IMR-90 (cell line): ENCODE measurements at regions not wholly inside any gene's neighbourhood (a gene's known extent, or its start where the extent isn't known, plus 50 kb on each side); places are given as distances from the start of the nearest gene placed in this dataset.

Experiments used
- ATAC-seq: fragments of 200-7000 bp; cut with Tn5 transposase; 2 replicates; pipeline ENCODE4 v1.9.1; 2020; ENCODE audit warnings: low read depth, mild to moderate bottlenecking, moderate library complexity
- BruUV-seq: library from RNA; stranded (reverse); fragments of 400-500 nt; replicated peaks from 2 replicates; lab custom pipeline; 2021; lab: Mats Ljungman, UMichigan
- CTCF ChIA-PET: fragments of 300-600 bp; formaldehyde crosslinking; extraction: SDS; loops from one replicate; lab custom pipeline; 2021; ENCODE audit warnings: antibody characterized with exemption; lab: Yijun Ruan, JAX
- POLR2A ChIA-PET: fragments of 300-600 bp; sonication (Branson Sonifier 250); formaldehyde crosslinking; loops from one replicate; lab custom pipeline; 2022; ENCODE audit warnings: antibody characterized with exemption; ENCODE audit not compliant: unreplicated experiment; lab: Charles Lee
- DNase-seq: peaks from one replicate; pipeline ENCODE4 v3.0.0; 2013
- H2AFZ ChIP-seq: replicated peaks from 2 replicates; pipeline ENCODE3; 2013; ENCODE audit warnings: low read length, mild to moderate bottlenecking; ENCODE audit not compliant: poor library complexity
- H2AK5ac ChIP-seq: 2 replicates; pipeline ENCODE4 v1.6.1; 2013; ENCODE audit warnings: low read depth, low read length, inconsistent platforms
- H2AK9ac ChIP-seq: replicated peaks from 2 replicates; pipeline ENCODE3; 2013; ENCODE audit warnings: mild to moderate bottlenecking, low read depth, low read length, moderate library complexity; ENCODE audit not compliant: poor library complexity
- H2BK120ac ChIP-seq: 2 replicates; pipeline ENCODE4 v1.6.1; 2013; ENCODE audit warnings: low read depth, low read length, inconsistent platforms
- H2BK15ac ChIP-seq: 3 replicates; pipeline ENCODE4 v1.6.1; 2013; ENCODE audit warnings: low read depth, low read length, inconsistent platforms
- H2BK20ac ChIP-seq: 2 replicates; pipeline ENCODE4 v1.6.1; 2013; ENCODE audit warnings: low read depth, mild to moderate bottlenecking, inconsistent platforms, low read length, moderate library complexity
- H2BK5ac ChIP-seq: 2 replicates; pipeline ENCODE4 v1.6.1; 2013; ENCODE audit warnings: mild to moderate bottlenecking, low read depth, low read length, inconsistent platforms; ENCODE audit not compliant: poor library complexity, severe bottlenecking
- H3K14ac ChIP-seq: replicated peaks from 2 replicates; pipeline ENCODE4 v1.6.1; 2013; ENCODE audit warnings: low read depth, low read length, inconsistent platforms
- H3K18ac ChIP-seq: 2 replicates; pipeline ENCODE4 v1.6.1; 2013; ENCODE audit warnings: low read depth, low read length, control low read depth
- H3K23ac ChIP-seq: 2 replicates; pipeline ENCODE4 v1.6.1; 2013; ENCODE audit warnings: low read depth, low read length, inconsistent platforms
- H3K27ac ChIP-seq: 2 replicates; pipeline ENCODE4 v1.5.1; 2013; ENCODE audit warnings: mild to moderate bottlenecking, control low read depth, low read length; ENCODE audit not compliant: insufficient read depth
- H3K27me3 ChIP-seq: 2 replicates; pipeline ENCODE4 v1.6.1; 2013; ENCODE audit warnings: low read length; ENCODE audit not compliant: control insufficient read depth, insufficient read depth
- H3K36me3 ChIP-seq: 2 replicates; pipeline ENCODE4 v1.6.1; 2013; ENCODE audit warnings: low read length, mixed read lengths; ENCODE audit not compliant: control insufficient read depth, insufficient read depth
- H3K4ac ChIP-seq: 2 replicates; pipeline ENCODE4 v1.6.1; 2013; ENCODE audit warnings: low read depth, low read length, inconsistent platforms
- H3K4me1 ChIP-seq: 2 replicates; pipeline ENCODE4 v1.6.1; 2013; ENCODE audit warnings: low read length, mixed read lengths; ENCODE audit not compliant: control insufficient read depth, insufficient read depth
- H3K4me2 ChIP-seq: 2 replicates; pipeline ENCODE4 v1.6.1; 2013; ENCODE audit warnings: low read depth, mild to moderate bottlenecking, control low read depth, low read length, moderate library complexity
- H3K4me3 ChIP-seq: 2 replicates; pipeline ENCODE4 v1.5.1; 2013; ENCODE audit warnings: low read depth, mild to moderate bottlenecking, control low read depth, low read length, moderate library complexity; ENCODE audit not compliant: insufficient read depth
- H3K56ac ChIP-seq: 2 replicates; pipeline ENCODE4 v1.6.1; 2013; ENCODE audit warnings: low read length, inconsistent platforms; ENCODE audit not compliant: insufficient read depth; ENCODE audit errors: extremely low read depth
- H3K79me1 ChIP-seq, 2 experiments: 2 replicates each; pipeline ENCODE4 v1.6.1; 2013; ENCODE audit warnings: low read length in 2 of 2, inconsistent platforms in 1 of 2, low read depth in 1 of 2
- H3K9ac ChIP-seq: 2 replicates; pipeline ENCODE4 v1.6.1; 2013; ENCODE audit warnings: low read depth, low read length, control low read depth
- H3K9me1 ChIP-seq: 2 replicates; pipeline ENCODE4 v1.6.1; 2013; ENCODE audit warnings: low read length, inconsistent platforms; ENCODE audit not compliant: insufficient read depth
- H3K9me3 ChIP-seq: 2 replicates; pipeline ENCODE4 v1.6.1; 2013; ENCODE audit warnings: low read length; ENCODE audit not compliant: control insufficient read depth, insufficient read depth
- H4K20me1 ChIP-seq: 2 replicates; pipeline ENCODE4 v1.6.1; 2013; ENCODE audit warnings: low read length, inconsistent platforms; ENCODE audit not compliant: insufficient read depth
- H4K5ac ChIP-seq: 2 replicates; pipeline ENCODE4 v1.6.1; 2013; ENCODE audit warnings: mild to moderate bottlenecking, low read depth, low read length, control low read depth
- H4K8ac ChIP-seq, 2 experiments: 2 replicates each; pipeline ENCODE4 v1.6.1; 2013; ENCODE audit warnings: low read depth in 2 of 2, low read length in 2 of 2, control low read depth in 1 of 2, inconsistent platforms in 1 of 2
- H4K91ac ChIP-seq: 2 replicates; pipeline ENCODE4 v1.6.1; 2013; ENCODE audit warnings: low read depth, low read length, inconsistent platforms; ENCODE audit not compliant: insufficient read depth
- BHLHE40 ChIP-seq: fragments of 150-350 bp; IDR thresholded peaks from 2 replicates; pipeline ENCODE4 v1.6.1; 2016; ENCODE audit warnings: mild to moderate bottlenecking, low read depth, low read length
- CEBPB ChIP-seq: IDR thresholded peaks from 2 replicates; pipeline ENCODE4 v1.6.1; 2012; ENCODE audit warnings: low read depth, low read length, improper control_type of control experiment
- CHD1 ChIP-seq: IDR thresholded peaks from 2 replicates; pipeline ENCODE4 v1.6.1; 2012; ENCODE audit warnings: low read depth, low read length, improper control_type of control experiment
- FOS ChIP-seq: fragments of 150-350 bp; IDR thresholded peaks from 2 replicates; pipeline ENCODE4 v1.6.1; 2016; ENCODE audit warnings: low read depth, low read length
- MAFK ChIP-seq: IDR thresholded peaks from 2 replicates; pipeline ENCODE4 v1.6.1; 2012; ENCODE audit warnings: low read depth, low read length, improper control_type of control experiment
- MAZ ChIP-seq: IDR thresholded peaks from 2 replicates; pipeline ENCODE4 v1.6.1; 2012; ENCODE audit warnings: low read depth, mild to moderate bottlenecking, low read length, improper control_type of control experiment, moderate library complexity, borderline replicate concordance
- MXI1 ChIP-seq: IDR thresholded peaks from 2 replicates; pipeline ENCODE4 v1.6.1; 2012; ENCODE audit warnings: low read depth, mild to moderate bottlenecking, low read length, moderate library complexity, borderline replicate concordance
- NFE2L2 ChIP-seq: fragments of 150-350 bp; IDR thresholded peaks from 2 replicates; pipeline ENCODE4 v1.6.1; 2016; ENCODE audit warnings: low read depth, mild to moderate bottlenecking, low read length
- POLR2A ChIP-seq: IDR thresholded peaks from 2 replicates; pipeline ENCODE4 v1.6.1; 2012; ENCODE audit warnings: mild to moderate bottlenecking, low read depth, low read length
- RAD21 ChIP-seq: IDR thresholded peaks from 2 replicates; pipeline ENCODE4 v1.6.1; 2012; ENCODE audit warnings: low read length, improper control_type of control experiment
- RCOR1 ChIP-seq: IDR thresholded peaks from 2 replicates; pipeline ENCODE4 v1.6.1; 2012; ENCODE audit warnings: mild to moderate bottlenecking, low read length, improper control_type of control experiment; ENCODE audit not compliant: insufficient replicate concordance
- RFX5 ChIP-seq: IDR thresholded peaks from 2 replicates; pipeline ENCODE4 v1.8.0; 2012; ENCODE audit warnings: low read depth, mild to moderate bottlenecking, low read length, moderate library complexity
- SMC3 ChIP-seq: fragments of 150-350 bp; IDR thresholded peaks from 2 replicates; pipeline ENCODE4 v1.6.1; 2016; ENCODE audit warnings: low read depth, mild to moderate bottlenecking, antibody characterized with exemption, low read length, moderate library complexity
- WGBS, 2 experiments: methylation state at CpG; one replicate each; pipeline versions ENCODE4 v1.1.5 to v1.1.7; 2013; ENCODE audit warnings: missing lambda C conversion rate in 2 of 2; ENCODE audit not compliant: insufficient read length in 1 of 2; ENCODE audit errors: extremely low coverage in 2 of 2; 5-methylcytosine and 5-hydroxymethylcytosine counted together
- dilution Hi-C: fragments of 300-500 bp; cut with HindIII; formaldehyde crosslinking; loops from one replicate; pipeline ENCODE4 v1.14.3; 2018; ENCODE audit warnings: low sequenced_read_pairs; ENCODE audit not compliant: unreplicated experiment
- in situ Hi-C: fragments of 300-500 bp; cut with MboI; formaldehyde crosslinking; loops from 3 replicates; pipeline ENCODE4 v1.14.3; 2019; ENCODE audit warnings: low sequenced_read_pairs, inconsistent platforms, mixed read lengths
- intact Hi-C: fragments of 100-400 bp; cut with micrococcal nuclease; formaldehyde crosslinking; loops from 2 replicates; pipeline ENCODE4 v1.10.0; 2022
- TF ChIP-seq, protein P1 (sequence below): fragments of 150-350 bp; IDR thresholded peaks from 2 replicates; pipeline ENCODE4 v1.6.1; 2016; ENCODE audit warnings: low read depth, mild to moderate bottlenecking, low read length, moderate library complexity, borderline replicate concordance
- TF ChIP-seq, protein P2 (sequence below): fragments of 150-350 bp; IDR thresholded peaks from 2 replicates; pipeline ENCODE4 v1.6.1; 2017; ENCODE audit warnings: mild to moderate bottlenecking, antibody characterized with exemption, low read length, low read depth
- TF ChIP-seq, protein P3 (sequence below): conservative IDR thresholded peaks from 2 replicates; pipeline ENCODE4 v1.5.1; 2012; ENCODE audit warnings: mild to moderate bottlenecking, low read depth, low read length, improper control_type of control experiment

DNA sequence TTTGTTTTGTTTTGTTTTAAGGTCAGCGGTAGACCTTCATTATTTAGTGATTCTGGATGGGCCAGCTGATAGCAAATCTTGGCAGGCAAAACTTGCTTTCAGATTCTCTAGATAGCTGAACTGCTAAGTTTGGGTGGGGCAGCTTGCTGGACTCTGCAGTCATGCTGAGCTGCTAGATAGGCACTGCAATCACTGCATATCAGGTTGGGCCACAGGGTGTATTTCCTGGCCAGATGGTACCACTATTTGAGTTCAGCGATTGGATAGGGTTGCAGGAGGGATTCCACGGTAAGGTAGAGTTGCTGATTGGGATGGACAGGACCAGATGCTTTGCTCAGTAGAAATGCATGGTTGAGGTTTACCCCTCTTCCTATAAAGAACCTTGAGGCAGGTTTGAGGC, 579.3 kb upstream of the ADGRL4 start:
- no peak overlapping the region for H3K23ac ChIP-seq
- H3K79me1 ChIP-seq: no peaks in the 10 kb centered on the region
- ChIA-PET CTCF (no interaction called here), POLR2A (no interaction called here)
- no peaks in the 10 kb centered on the region for H3K9me3 ChIP-seq
- ATAC-seq (no peak), DNase-seq (no peak)
- H2BK5ac ChIP-seq: no peak overlapping the region
- TF ChIP-seq, protein P1, sequence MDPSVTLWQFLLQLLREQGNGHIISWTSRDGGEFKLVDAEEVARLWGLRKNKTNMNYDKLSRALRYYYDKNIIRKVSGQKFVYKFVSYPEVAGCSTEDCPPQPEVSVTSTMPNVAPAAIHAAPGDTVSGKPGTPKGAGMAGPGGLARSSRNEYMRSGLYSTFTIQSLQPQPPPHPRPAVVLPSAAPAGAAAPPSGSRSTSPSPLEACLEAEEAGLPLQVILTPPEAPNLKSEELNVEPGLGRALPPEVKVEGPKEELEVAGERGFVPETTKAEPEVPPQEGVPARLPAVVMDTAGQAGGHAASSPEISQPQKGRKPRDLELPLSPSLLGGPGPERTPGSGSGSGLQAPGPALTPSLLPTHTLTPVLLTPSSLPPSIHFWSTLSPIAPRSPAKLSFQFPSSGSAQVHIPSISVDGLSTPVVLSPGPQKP: no peak
- TF ChIP-seq BHLHE40 (no peak), RCOR1 (no peak), MXI1 (no peak), MAZ (no peak), CEBPB (no peak), SMC3 (no peak), NFE2L2 (no peak), RAD21 (no peak), MAFK (no peak), RFX5 (no peak), FOS (no peak), POLR2A (no peak), CHD1 (no peak)
- TF ChIP-seq, protein P2, sequence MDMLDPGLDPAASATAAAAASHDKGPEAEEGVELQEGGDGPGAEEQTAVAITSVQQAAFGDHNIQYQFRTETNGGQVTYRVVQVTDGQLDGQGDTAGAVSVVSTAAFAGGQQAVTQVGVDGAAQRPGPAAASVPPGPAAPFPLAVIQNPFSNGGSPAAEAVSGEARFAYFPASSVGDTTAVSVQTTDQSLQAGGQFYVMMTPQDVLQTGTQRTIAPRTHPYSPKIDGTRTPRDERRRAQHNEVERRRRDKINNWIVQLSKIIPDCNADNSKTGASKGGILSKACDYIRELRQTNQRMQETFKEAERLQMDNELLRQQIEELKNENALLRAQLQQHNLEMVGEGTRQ: no peak
- TF ChIP-seq, protein P3, sequence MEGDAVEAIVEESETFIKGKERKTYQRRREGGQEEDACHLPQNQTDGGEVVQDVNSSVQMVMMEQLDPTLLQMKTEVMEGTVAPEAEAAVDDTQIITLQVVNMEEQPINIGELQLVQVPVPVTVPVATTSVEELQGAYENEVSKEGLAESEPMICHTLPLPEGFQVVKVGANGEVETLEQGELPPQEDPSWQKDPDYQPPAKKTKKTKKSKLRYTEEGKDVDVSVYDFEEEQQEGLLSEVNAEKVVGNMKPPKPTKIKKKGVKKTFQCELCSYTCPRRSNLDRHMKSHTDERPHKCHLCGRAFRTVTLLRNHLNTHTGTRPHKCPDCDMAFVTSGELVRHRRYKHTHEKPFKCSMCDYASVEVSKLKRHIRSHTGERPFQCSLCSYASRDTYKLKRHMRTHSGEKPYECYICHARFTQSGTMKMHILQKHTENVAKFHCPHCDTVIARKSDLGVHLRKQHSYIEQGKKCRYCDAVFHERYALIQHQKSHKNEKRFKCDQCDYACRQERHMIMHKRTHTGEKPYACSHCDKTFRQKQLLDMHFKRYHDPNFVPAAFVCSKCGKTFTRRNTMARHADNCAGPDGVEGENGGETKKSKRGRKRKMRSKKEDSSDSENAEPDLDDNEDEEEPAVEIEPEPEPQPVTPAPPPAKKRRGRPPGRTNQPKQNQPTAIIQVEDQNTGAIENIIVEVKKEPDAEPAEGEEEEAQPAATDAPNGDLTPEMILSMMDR: no peak
- H3K18ac ChIP-seq: no peak overlapping the region
- no peaks in the 10 kb centered on the region for H3K36me3 ChIP-seq
- H4K8ac ChIP-seq: no peak overlapping the region
- H3K9ac ChIP-seq: no peak overlapping the region
- in situ Hi-C loops: no loop called here
- H3K4me2 ChIP-seq: no peak overlapping the region
- H3K14ac ChIP-seq: no peak overlapping the region
- no peaks in the 10 kb centered on the region for H3K4me1 ChIP-seq
- H3K27ac ChIP-seq: no peak overlapping the region
- no peak overlapping the region for H2BK15ac ChIP-seq
- no CpG with 5 or more reads among the region's 3 CpGs for WGBS, 2 experiments
- H3K4me3 ChIP-seq: no peak overlapping the region
- H3K9me1 ChIP-seq: no peaks in the 10 kb centered on the region
- intact Hi-C loops: no loop called here
- no peak overlapping the region for H2AK5ac ChIP-seq
- no peak overlapping the region for H3K4ac ChIP-seq
- no peak overlapping the region for H2BK120ac ChIP-seq
- H4K20me1 ChIP-seq: no peaks in the 10 kb centered on the region
- dilution Hi-C loops: no loop called here
- no peak overlapping the region for H2BK20ac ChIP-seq
- no peak overlapping the region for H2AK9ac ChIP-seq
- no peak overlapping the region for H3K56ac ChIP-seq
- no peak overlapping the region for H2AFZ ChIP-seq
- no peak overlapping the region for H4K5ac ChIP-seq
- BruUV-seq: no TSS peak
- H4K91ac ChIP-seq: no peak overlapping the region
- H3K27me3 ChIP-seq: no peaks in the 10 kb centered on the region
